Breast epithelium (tissue), 3 donors: ENCODE measurements at regions not wholly inside any gene's neighbourhood (a gene's known extent, or its start where the extent isn't known, plus 50 kb on each side); places are given as distances from the start of the nearest gene placed in this dataset.

ENCODE experiments used
- POLR2AphosphoS5 ChIP-seq, 3 donors: sonication (generic); formaldehyde crosslinking; IDR thresholded peaks; one replicate each; pipeline ENCODE4 v1.6.1; 2017; ENCODE audit warnings: antibody characterized with exemption in 3 of 3
- TF ChIP-seq, protein P1 (sequence below), 3 donors: fragments of 450-650 bp; IDR thresholded peaks; one replicate each; pipeline ENCODE4 v1.5.1; 2016 to 2017; ENCODE audit warnings: antibody characterized with exemption in 3 of 3, mild to moderate bottlenecking in 3 of 3, moderate library complexity in 3 of 3

DNA sequence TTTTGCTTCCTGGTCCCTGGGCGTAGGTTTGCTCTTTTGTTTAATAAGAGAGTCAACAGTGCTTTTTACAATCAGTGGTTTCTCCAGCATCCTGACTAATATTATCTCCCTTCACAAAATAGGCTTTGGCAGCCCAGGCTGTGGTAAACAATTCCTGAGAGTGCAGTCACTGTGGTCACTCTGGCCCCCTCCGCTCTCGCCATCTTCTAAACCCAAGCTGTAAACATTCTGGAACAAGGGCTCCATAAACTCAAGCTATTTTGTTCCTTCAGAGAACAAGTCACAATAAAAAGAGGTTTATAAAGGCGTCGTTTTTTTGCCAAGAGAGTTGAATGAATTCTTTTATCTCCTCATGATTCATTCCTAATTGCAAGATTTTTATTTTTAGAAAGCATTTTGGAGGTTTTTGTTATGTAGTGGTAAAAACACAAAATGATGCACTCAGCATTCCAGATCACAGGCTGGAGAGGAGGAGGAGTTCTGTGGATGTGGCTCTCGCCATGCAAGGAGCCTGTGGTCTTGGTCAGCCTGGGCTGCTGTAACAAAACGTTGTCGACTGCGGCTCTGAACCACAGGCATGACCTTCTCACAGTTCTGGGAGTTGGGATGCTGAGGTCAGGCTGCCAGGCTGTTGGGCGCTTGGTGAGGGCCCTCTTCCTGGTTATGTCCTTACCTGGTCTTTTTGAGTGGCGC, 486.4 kb upstream of the FAT1 start:
- TF ChIP-seq POLR2AphosphoS5 (IDR thresholded peaks at IDR 0.05): no peak
- TF ChIP-seq, protein P1, sequence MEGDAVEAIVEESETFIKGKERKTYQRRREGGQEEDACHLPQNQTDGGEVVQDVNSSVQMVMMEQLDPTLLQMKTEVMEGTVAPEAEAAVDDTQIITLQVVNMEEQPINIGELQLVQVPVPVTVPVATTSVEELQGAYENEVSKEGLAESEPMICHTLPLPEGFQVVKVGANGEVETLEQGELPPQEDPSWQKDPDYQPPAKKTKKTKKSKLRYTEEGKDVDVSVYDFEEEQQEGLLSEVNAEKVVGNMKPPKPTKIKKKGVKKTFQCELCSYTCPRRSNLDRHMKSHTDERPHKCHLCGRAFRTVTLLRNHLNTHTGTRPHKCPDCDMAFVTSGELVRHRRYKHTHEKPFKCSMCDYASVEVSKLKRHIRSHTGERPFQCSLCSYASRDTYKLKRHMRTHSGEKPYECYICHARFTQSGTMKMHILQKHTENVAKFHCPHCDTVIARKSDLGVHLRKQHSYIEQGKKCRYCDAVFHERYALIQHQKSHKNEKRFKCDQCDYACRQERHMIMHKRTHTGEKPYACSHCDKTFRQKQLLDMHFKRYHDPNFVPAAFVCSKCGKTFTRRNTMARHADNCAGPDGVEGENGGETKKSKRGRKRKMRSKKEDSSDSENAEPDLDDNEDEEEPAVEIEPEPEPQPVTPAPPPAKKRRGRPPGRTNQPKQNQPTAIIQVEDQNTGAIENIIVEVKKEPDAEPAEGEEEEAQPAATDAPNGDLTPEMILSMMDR (IDR thresholded peaks at IDR 0.05): no peak
